IMR-90 (cell line): ENCODE measurements at regions not wholly inside any gene's neighbourhood (a gene's known extent, or its start where the extent isn't known, plus 50 kb on each side); places are given as distances from the start of the nearest gene placed in this dataset.

Experiments used
- ATAC-seq: fragments of 200-7000 bp; cut with Tn5 transposase; 2 replicates; pipeline ENCODE4 v1.9.1; 2020; ENCODE audit warnings: low read depth, mild to moderate bottlenecking, moderate library complexity
- BruUV-seq: library from RNA; stranded (reverse); fragments of 400-500 nt; replicated peaks from 2 replicates; lab custom pipeline; 2021; lab: Mats Ljungman, UMichigan
- CTCF ChIA-PET: fragments of 300-600 bp; formaldehyde crosslinking; extraction: SDS; loops from one replicate; lab custom pipeline; 2021; ENCODE audit warnings: antibody characterized with exemption; lab: Yijun Ruan, JAX
- POLR2A ChIA-PET: fragments of 300-600 bp; sonication (Branson Sonifier 250); formaldehyde crosslinking; loops from one replicate; lab custom pipeline; 2022; ENCODE audit warnings: antibody characterized with exemption; ENCODE audit not compliant: unreplicated experiment; lab: Charles Lee
- DNase-seq: peaks from one replicate; pipeline ENCODE4 v3.0.0; 2013
- H2AFZ ChIP-seq: replicated peaks from 2 replicates; pipeline ENCODE3; 2013; ENCODE audit warnings: low read length, mild to moderate bottlenecking; ENCODE audit not compliant: poor library complexity
- H2AK5ac ChIP-seq: 2 replicates; pipeline ENCODE4 v1.6.1; 2013; ENCODE audit warnings: low read depth, low read length, inconsistent platforms
- H2AK9ac ChIP-seq: replicated peaks from 2 replicates; pipeline ENCODE3; 2013; ENCODE audit warnings: mild to moderate bottlenecking, low read depth, low read length, moderate library complexity; ENCODE audit not compliant: poor library complexity
- H2BK120ac ChIP-seq: 2 replicates; pipeline ENCODE4 v1.6.1; 2013; ENCODE audit warnings: low read depth, low read length, inconsistent platforms
- H2BK15ac ChIP-seq: 3 replicates; pipeline ENCODE4 v1.6.1; 2013; ENCODE audit warnings: low read depth, low read length, inconsistent platforms
- H2BK20ac ChIP-seq: 2 replicates; pipeline ENCODE4 v1.6.1; 2013; ENCODE audit warnings: low read depth, mild to moderate bottlenecking, inconsistent platforms, low read length, moderate library complexity
- H2BK5ac ChIP-seq: 2 replicates; pipeline ENCODE4 v1.6.1; 2013; ENCODE audit warnings: mild to moderate bottlenecking, low read depth, low read length, inconsistent platforms; ENCODE audit not compliant: poor library complexity, severe bottlenecking
- H3K14ac ChIP-seq: replicated peaks from 2 replicates; pipeline ENCODE4 v1.6.1; 2013; ENCODE audit warnings: low read depth, low read length, inconsistent platforms
- H3K18ac ChIP-seq: 2 replicates; pipeline ENCODE4 v1.6.1; 2013; ENCODE audit warnings: low read depth, low read length, control low read depth
- H3K23ac ChIP-seq: 2 replicates; pipeline ENCODE4 v1.6.1; 2013; ENCODE audit warnings: low read depth, low read length, inconsistent platforms
- H3K27ac ChIP-seq: 2 replicates; pipeline ENCODE4 v1.5.1; 2013; ENCODE audit warnings: mild to moderate bottlenecking, control low read depth, low read length; ENCODE audit not compliant: insufficient read depth
- H3K27me3 ChIP-seq: 2 replicates; pipeline ENCODE4 v1.6.1; 2013; ENCODE audit warnings: low read length; ENCODE audit not compliant: control insufficient read depth, insufficient read depth
- H3K36me3 ChIP-seq: 2 replicates; pipeline ENCODE4 v1.6.1; 2013; ENCODE audit warnings: low read length, mixed read lengths; ENCODE audit not compliant: control insufficient read depth, insufficient read depth
- H3K4ac ChIP-seq: 2 replicates; pipeline ENCODE4 v1.6.1; 2013; ENCODE audit warnings: low read depth, low read length, inconsistent platforms
- H3K4me1 ChIP-seq: 2 replicates; pipeline ENCODE4 v1.6.1; 2013; ENCODE audit warnings: low read length, mixed read lengths; ENCODE audit not compliant: control insufficient read depth, insufficient read depth
- H3K4me2 ChIP-seq: 2 replicates; pipeline ENCODE4 v1.6.1; 2013; ENCODE audit warnings: low read depth, mild to moderate bottlenecking, control low read depth, low read length, moderate library complexity
- H3K4me3 ChIP-seq: 2 replicates; pipeline ENCODE4 v1.5.1; 2013; ENCODE audit warnings: low read depth, mild to moderate bottlenecking, control low read depth, low read length, moderate library complexity; ENCODE audit not compliant: insufficient read depth
- H3K56ac ChIP-seq: 2 replicates; pipeline ENCODE4 v1.6.1; 2013; ENCODE audit warnings: low read length, inconsistent platforms; ENCODE audit not compliant: insufficient read depth; ENCODE audit errors: extremely low read depth
- H3K79me1 ChIP-seq, 2 experiments: 2 replicates each; pipeline ENCODE4 v1.6.1; 2013; ENCODE audit warnings: low read length in 2 of 2, inconsistent platforms in 1 of 2, low read depth in 1 of 2
- H3K9ac ChIP-seq: 2 replicates; pipeline ENCODE4 v1.6.1; 2013; ENCODE audit warnings: low read depth, low read length, control low read depth
- H3K9me1 ChIP-seq: 2 replicates; pipeline ENCODE4 v1.6.1; 2013; ENCODE audit warnings: low read length, inconsistent platforms; ENCODE audit not compliant: insufficient read depth
- H3K9me3 ChIP-seq: 2 replicates; pipeline ENCODE4 v1.6.1; 2013; ENCODE audit warnings: low read length; ENCODE audit not compliant: control insufficient read depth, insufficient read depth
- H4K20me1 ChIP-seq: 2 replicates; pipeline ENCODE4 v1.6.1; 2013; ENCODE audit warnings: low read length, inconsistent platforms; ENCODE audit not compliant: insufficient read depth
- H4K5ac ChIP-seq: 2 replicates; pipeline ENCODE4 v1.6.1; 2013; ENCODE audit warnings: mild to moderate bottlenecking, low read depth, low read length, control low read depth
- H4K8ac ChIP-seq, 2 experiments: 2 replicates each; pipeline ENCODE4 v1.6.1; 2013; ENCODE audit warnings: low read depth in 2 of 2, low read length in 2 of 2, control low read depth in 1 of 2, inconsistent platforms in 1 of 2
- H4K91ac ChIP-seq: 2 replicates; pipeline ENCODE4 v1.6.1; 2013; ENCODE audit warnings: low read depth, low read length, inconsistent platforms; ENCODE audit not compliant: insufficient read depth
- CHD1 ChIP-seq: IDR thresholded peaks from 2 replicates; pipeline ENCODE4 v1.6.1; 2012; ENCODE audit warnings: low read depth, low read length, improper control_type of control experiment
- FOS ChIP-seq: fragments of 150-350 bp; IDR thresholded peaks from 2 replicates; pipeline ENCODE4 v1.6.1; 2016; ENCODE audit warnings: low read depth, low read length
- MXI1 ChIP-seq: IDR thresholded peaks from 2 replicates; pipeline ENCODE4 v1.6.1; 2012; ENCODE audit warnings: low read depth, mild to moderate bottlenecking, low read length, moderate library complexity, borderline replicate concordance
- NFE2L2 ChIP-seq: fragments of 150-350 bp; IDR thresholded peaks from 2 replicates; pipeline ENCODE4 v1.6.1; 2016; ENCODE audit warnings: low read depth, mild to moderate bottlenecking, low read length
- POLR2A ChIP-seq: IDR thresholded peaks from 2 replicates; pipeline ENCODE4 v1.6.1; 2012; ENCODE audit warnings: mild to moderate bottlenecking, low read depth, low read length
- RAD21 ChIP-seq: IDR thresholded peaks from 2 replicates; pipeline ENCODE4 v1.6.1; 2012; ENCODE audit warnings: low read length, improper control_type of control experiment
- RCOR1 ChIP-seq: IDR thresholded peaks from 2 replicates; pipeline ENCODE4 v1.6.1; 2012; ENCODE audit warnings: mild to moderate bottlenecking, low read length, improper control_type of control experiment; ENCODE audit not compliant: insufficient replicate concordance
- RFX5 ChIP-seq: IDR thresholded peaks from 2 replicates; pipeline ENCODE4 v1.8.0; 2012; ENCODE audit warnings: low read depth, mild to moderate bottlenecking, low read length, moderate library complexity
- SMC3 ChIP-seq: fragments of 150-350 bp; IDR thresholded peaks from 2 replicates; pipeline ENCODE4 v1.6.1; 2016; ENCODE audit warnings: low read depth, mild to moderate bottlenecking, antibody characterized with exemption, low read length, moderate library complexity
- USF2 ChIP-seq: fragments of 150-350 bp; IDR thresholded peaks from 2 replicates; pipeline ENCODE4 v1.6.1; 2017; ENCODE audit warnings: mild to moderate bottlenecking, antibody characterized with exemption, low read length, low read depth
- WGBS, 2 experiments: methylation state at CpG; one replicate each; pipeline versions ENCODE4 v1.1.5 to v1.1.7; 2013; ENCODE audit warnings: missing lambda C conversion rate in 2 of 2; ENCODE audit not compliant: insufficient read length in 1 of 2; ENCODE audit errors: extremely low coverage in 2 of 2; 5-methylcytosine and 5-hydroxymethylcytosine counted together
- dilution Hi-C: fragments of 300-500 bp; cut with HindIII; formaldehyde crosslinking; loops from one replicate; pipeline ENCODE4 v1.14.3; 2018; ENCODE audit warnings: low sequenced_read_pairs; ENCODE audit not compliant: unreplicated experiment
- in situ Hi-C: fragments of 300-500 bp; cut with MboI; formaldehyde crosslinking; loops from 3 replicates; pipeline ENCODE4 v1.14.3; 2019; ENCODE audit warnings: low sequenced_read_pairs, inconsistent platforms, mixed read lengths
- intact Hi-C: fragments of 100-400 bp; cut with micrococcal nuclease; formaldehyde crosslinking; loops from 2 replicates; pipeline ENCODE4 v1.10.0; 2022

GRCh38 chr12:124151583-124151982 is 143.3 kb upstream of the RFLNA start:
- H4K5ac ChIP-seq: no peak overlapping the region
- H2BK20ac ChIP-seq: no peak overlapping the region
- H3K9ac ChIP-seq: no peak overlapping the region
- no peak overlapping the region for H3K4me3 ChIP-seq
- 90% methylated on average over 3 of the region's 5 CpGs; no CpG with 5 or more reads in 1 of the 2 experiments for WGBS, 2 experiments
- H3K4me2 ChIP-seq: no peak overlapping the region
- H2BK120ac ChIP-seq: no peak overlapping the region
- H4K91ac ChIP-seq: no peak overlapping the region
- ChIA-PET CTCF (no interaction called here), POLR2A (no interaction called here)
- no peak overlapping the region for H2BK15ac ChIP-seq
- no peaks in the 10 kb centered on the region for H3K9me1 ChIP-seq
- no peak overlapping the region for H3K56ac ChIP-seq
- H2AK5ac ChIP-seq: no peak overlapping the region
- H2AK9ac ChIP-seq: no peak overlapping the region
- no peak overlapping the region for H3K18ac ChIP-seq
- H3K9me3 ChIP-seq: no peaks in the 10 kb centered on the region
- ATAC-seq (no peak), DNase-seq (no peak)
- no peak for TF ChIP-seq RCOR1
- no peak for TF ChIP-seq RFX5
- TF ChIP-seq CHD1: no peak
- TF ChIP-seq SMC3: no peak
- TF ChIP-seq NFE2L2: no peak
- TF ChIP-seq FOS: no peak
- no peak for TF ChIP-seq POLR2A
- TF ChIP-seq RAD21: no peak
- no peak for TF ChIP-seq USF2
- no peak for TF ChIP-seq MXI1
- H3K4ac ChIP-seq: no peak overlapping the region
- no peak overlapping the region for H3K14ac ChIP-seq
- H2BK5ac ChIP-seq: no peak overlapping the region
- H3K23ac ChIP-seq: no peak overlapping the region
- no peak overlapping the region for H4K8ac ChIP-seq
- no peaks in the 10 kb centered on the region for H3K79me1 ChIP-seq
- no peaks in the 10 kb centered on the region for H3K4me1 ChIP-seq
- in situ Hi-C loops (no loop called here), dilution Hi-C loops (no loop called here), intact Hi-C loops (no loop called here)
- H3K27me3 ChIP-seq: peaks cover 33% of the 10 kb centered on the region
- no peak overlapping the region for H2AFZ ChIP-seq
- no peak overlapping the region for H3K27ac ChIP-seq
- H4K20me1 ChIP-seq: no peaks in the 10 kb centered on the region
- H3K36me3 ChIP-seq: no peaks in the 10 kb centered on the region
- BruUV-seq: no TSS peak
